ENCODE measurements at regions not wholly inside any gene's neighbourhood (a gene's known extent, or its start where the extent isn't known, plus 50 kb on each side); places are given as distances from the start of the nearest gene placed in this dataset.
"Not testable (repeated sequence)": the region's sequence is repeated elsewhere in the genome, so short reads cannot be mapped to it uniquely, and the experiment has no call there.

DNA sequence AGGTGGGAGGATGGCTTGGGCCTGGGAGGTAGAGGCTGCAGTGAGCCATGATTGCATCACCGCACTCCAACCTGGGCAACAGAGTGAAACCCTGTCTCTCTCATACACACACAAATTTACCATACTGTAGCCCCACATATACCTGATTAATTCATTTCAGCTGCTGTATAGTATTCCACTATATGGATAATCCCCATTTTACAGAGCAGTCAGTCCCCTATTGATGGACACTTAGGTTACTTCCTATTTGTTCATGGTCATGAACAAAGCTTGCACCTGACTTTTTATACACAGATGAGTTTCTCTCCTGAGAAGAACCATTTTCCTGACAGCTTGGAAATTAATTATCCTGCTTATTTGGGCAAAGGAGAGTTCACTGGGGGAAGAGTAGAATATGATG is 59.2 kb downstream of the EMX2 start:
- in situ Hi-C loops (cut with HindIII; ENCODE audit: low sequenced_read_pairs) = no loop called here

DNA sequence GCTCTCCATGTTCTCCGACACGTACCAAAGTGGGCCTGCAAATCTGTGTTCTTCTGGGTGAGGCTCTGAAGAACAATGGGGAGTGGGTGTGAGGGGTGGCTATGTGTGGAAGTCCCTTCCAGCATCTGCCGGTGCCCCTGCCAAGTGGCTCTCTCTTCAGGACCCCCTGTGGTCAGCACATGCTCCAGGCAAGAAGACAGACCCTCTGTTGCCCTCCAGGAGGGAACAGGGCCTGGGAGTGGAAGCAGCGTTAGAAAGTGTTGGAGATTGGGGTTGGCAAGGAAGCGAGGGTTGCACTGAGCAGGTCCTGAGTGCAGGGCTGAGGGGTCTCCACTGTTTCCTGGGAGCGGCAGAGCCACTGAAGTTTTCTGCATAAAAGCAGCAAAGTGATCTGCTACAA is 60.5 kb downstream of the EMX2 start:
- in situ Hi-C loops (cut with HindIII; ENCODE audit: low sequenced_read_pairs) = no loop called here

DNA sequence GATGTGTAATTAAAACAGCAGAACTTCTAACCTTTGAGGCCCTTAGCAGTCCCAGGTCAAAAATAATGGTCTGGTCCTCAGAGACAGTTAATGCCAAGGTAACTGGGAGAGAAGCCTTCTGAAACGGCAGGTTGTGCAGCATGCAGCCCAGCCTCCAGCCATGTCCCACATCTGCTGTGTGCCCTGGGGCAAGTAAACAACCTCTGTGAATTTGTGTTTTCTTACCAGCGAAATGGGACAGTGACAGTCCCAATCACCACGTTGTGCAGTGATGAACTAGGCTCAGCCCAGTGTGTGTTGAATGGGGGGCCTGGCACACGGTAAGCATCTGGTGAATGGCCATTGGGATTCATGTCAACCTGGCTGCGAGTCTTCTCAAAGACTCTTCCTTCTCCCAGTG is 61.2 kb downstream of the EMX2 start:
- in situ Hi-C loops (cut with HindIII; ENCODE audit: low sequenced_read_pairs) = no loop called here

DNA sequence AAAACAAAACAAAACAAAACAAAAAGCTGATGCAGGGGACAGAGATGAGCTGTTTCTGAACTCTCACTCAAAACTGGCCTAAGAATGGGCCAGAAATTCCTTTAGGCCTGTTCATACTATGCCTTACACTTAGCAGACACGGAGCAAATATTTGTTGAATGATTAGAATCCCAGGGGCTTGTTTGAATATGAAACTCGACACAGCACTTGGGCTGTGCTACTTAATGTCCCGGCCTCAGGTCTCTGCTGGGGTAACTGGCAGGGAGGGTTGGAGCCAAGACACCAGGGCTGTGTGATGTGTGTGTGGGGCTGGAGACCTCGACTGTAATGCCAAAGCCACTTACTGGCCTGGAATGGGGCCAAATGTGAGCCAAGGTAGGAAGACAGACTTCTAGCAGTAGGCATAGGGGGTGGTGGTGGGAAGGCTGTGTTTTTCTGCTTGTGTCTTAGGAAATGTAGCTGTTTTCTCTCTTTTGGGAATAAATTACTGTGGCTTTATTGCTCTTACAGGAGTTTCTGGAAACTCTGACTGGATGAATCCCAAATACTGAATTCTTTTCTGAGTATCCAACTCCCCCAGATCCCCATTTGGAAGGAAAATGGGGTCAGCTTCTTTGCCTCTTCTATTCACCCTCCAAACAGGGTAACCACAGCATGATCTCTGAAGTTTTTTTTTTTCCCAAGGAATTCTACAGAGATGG is 66.7 kb downstream of the EMX2 start:
- in situ Hi-C loops (cut with HindIII; ENCODE audit: low sequenced_read_pairs) = loop anchor here (5.0 kb wide), 1 partner anchor 37 kb away; no protein-coding TSS in a partner anchor

DNA sequence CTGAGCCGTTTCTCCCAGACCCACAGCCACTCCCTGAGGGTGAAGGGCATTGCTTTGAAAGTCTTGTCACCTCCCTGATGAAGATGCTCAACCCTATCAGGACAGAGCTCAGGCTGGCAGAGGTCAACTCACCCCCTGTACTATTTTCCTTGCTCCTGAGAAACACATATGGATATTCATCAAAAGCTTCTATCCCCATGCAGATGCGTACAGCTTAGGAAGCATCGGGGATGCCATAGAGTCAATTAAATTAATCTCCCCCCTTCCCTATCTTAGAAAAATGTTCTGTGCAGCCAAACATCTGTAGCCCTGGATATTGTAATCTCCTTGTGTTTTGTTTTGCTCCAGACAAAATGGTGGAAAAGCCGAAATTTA is 67.2 kb downstream of the EMX2 start:
- in situ Hi-C loops (cut with HindIII; ENCODE audit: low sequenced_read_pairs) = loop anchor here (5.0 kb wide), 1 partner anchor 37 kb away; no protein-coding TSS in a partner anchor

DNA sequence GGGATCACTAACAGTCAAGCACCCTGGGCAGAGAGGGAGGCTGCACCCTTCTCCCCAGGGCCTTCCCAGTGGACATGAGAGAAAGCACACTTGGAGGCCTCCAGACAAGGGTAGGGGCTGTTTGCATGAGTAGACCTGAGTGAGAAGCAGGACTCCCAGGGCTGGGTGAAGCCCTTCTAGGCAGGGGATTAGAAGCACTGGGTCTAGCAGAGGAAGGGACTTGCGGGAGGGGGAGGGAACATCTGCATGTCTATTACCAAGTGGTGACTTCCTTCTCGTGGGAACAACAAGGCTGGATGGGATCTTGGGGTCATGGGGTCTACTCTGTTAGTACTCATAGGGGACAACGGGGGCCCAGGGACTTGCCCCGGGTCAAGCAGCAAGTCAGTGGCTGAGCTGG is 67.8 kb downstream of the EMX2 start:
- in situ Hi-C loops (cut with HindIII; ENCODE audit: low sequenced_read_pairs) = no loop called here

DNA sequence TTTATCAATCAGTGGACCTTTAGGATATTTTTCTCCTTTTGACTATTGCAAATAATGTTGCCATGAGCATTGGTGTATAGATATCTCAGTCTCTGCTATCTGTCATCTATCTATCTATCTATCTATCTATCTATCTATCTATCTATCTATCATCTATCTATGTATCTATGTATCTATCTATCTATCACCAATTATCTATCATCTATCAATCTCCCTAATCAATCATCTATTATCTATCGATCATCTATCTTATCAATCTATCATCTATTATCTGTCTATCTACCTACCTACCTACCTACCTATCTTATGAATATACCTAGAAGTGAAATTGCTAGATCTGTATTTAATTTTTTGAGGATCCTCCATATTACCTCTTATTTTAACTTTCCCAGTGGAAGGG is 69.6 kb downstream of the EMX2 start:
- in situ Hi-C loops (cut with HindIII; ENCODE audit: low sequenced_read_pairs) = no loop called here

DNA sequence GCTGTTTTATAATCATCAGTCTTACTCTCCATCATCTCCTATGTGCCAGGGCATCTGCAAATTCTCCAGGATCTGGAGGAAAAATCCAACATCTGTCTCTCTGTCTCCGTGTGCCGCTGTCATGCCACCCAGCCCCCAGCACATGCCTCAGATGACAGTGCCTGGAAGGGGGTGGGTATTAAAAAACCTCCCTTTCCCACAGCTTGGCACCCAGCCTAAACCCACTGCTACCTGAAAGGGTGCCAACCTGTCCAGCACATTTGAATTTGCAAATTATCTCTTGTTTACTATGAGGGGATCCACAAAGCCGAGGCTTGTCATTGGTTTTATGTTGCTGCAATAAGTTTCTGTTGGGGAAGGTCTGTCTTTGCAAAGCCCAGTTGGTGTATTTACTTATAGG is 73.1 kb downstream of the EMX2 start:
- in situ Hi-C loops (cut with HindIII; ENCODE audit: low sequenced_read_pairs) = no loop called here

DNA sequence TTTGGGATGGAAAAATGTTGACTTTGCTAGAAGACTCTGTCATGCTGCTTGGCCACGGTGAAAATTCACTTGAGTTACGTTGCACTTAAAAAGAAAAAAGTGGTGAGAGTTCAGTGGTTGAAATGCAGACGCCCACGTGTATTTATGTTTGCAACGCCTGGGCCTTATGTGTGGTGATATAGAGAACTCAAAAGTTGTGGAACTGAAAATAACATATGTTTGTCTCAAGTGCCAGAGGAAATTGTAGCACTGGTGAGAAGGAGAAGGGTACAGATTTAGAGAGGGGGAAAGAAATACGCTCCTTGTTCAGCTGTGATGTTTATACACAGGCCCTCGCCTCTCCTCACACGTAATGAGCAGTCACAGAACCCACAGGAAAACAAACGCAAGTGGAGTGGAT is 73.6 kb downstream of the EMX2 start:
- in situ Hi-C loops (cut with HindIII; ENCODE audit: low sequenced_read_pairs) = no loop called here

DNA sequence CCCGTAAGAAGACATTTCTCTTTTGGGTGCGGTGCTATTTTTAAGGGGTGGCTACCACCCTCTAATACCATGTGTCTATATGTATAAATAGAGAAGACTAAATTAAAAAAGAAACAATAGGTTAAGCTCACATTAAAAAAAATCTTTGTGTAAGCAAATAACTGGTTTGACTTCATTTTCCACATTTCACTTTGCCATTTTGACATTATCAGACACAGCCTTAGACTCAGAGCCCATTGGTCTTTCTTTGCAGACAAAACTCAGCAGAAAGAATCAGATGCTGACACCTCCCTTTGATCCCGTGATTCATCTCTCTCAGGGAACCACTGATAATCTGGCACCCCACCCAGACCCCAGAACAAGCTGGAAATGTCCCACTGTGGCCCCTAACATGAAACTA is 74.5 kb downstream of the EMX2 start:
- in situ Hi-C loops (cut with HindIII; ENCODE audit: low sequenced_read_pairs) = no loop called here

DNA sequence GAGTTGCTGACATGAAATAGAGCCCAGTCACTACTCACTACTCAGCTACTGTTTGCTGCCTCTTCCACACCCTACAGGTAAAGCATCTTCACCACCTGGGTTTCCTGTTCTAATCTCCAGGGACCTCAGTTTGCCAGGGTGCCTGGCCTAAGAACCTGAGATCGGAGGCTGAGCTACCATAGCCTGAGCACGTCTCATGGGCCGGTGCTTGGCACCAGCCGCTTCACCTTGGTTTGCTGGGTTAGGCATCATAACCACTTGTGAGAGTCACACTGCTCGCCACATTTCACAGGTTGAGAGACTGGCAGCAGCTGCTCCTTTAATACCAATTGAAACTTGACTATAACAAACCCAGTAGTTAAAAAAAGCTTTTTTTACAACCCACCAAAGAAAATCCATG is 75.1 kb downstream of the EMX2 start:
- in situ Hi-C loops (cut with HindIII; ENCODE audit: low sequenced_read_pairs) = no loop called here

DNA sequence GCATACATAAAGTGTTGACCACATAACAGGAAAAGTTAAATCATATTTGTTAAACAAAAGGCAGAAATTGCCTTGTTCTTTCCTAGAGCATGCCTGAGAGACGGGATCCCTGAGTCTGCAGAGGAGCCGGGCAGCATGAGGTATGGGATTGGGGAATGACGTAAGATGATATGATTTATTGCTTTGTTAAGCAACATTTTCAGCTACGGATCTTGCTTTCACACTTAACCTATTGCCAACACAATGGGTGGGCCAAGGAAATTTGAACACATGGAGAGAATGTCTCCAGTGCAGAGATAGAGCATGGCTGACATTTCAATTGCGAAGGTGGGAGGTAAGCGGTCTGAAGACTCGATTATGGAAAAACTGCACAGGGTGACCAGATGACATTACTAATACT is 76.7 kb downstream of the EMX2 start:
- in situ Hi-C loops (cut with HindIII; ENCODE audit: low sequenced_read_pairs) = no loop called here

DNA sequence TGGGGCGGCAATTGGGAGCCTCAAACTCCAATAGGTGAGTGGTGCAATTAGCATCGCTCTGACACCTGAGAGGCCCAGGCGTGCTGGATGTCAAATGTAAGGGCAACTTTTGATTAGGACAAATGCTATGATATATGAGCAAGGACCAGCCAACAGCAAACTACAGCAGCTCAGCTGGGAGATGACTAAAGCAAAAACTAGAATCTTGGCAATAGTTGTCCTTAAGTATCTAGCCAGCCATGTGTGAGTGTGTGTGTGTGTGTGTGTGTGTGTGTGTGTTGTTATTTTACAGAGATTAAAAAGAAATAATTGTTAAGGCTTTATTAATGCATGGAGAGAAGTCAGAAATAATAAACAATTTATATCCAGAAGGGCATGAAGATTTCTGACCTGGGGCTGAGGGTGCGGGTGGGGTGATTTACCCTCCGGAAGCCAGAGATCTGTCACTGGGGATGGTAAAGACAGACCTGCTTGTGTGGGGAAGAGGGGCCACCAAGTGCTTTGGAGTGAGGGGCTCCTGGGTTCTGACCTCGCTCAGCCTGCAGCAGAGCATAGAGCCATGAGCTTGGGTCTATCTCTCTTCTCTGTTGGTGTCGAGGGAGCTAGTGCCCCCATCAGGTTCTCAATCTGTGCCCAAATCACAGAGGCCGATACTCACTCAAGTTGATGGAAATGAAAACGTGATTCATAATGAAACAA is 77.3 kb downstream of the EMX2 start:
- in situ Hi-C loops (cut with HindIII; ENCODE audit: low sequenced_read_pairs) = no loop called here

DNA sequence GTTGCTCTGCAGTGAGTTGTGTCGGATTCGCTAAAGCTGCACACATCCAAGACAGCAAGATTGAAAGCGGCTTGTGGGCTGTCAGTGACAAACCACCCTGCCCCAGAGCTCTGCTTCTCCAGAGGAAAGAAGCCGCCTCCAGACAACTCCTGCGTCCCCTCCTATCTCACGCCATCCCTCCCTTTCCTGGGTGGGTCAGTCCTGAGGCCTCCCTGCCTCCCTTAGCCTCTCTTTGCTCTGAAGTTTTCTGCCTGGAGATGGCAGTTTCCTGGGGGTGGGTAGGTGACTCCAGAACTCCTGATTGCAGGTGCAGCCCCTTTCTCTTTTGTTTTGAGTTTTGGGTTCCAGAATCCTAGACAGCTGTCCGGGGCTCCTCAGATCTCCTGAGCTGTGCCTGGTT is 78.7 kb downstream of the EMX2 start:
- in situ Hi-C loops (cut with HindIII; ENCODE audit: low sequenced_read_pairs) = no loop called here

DNA sequence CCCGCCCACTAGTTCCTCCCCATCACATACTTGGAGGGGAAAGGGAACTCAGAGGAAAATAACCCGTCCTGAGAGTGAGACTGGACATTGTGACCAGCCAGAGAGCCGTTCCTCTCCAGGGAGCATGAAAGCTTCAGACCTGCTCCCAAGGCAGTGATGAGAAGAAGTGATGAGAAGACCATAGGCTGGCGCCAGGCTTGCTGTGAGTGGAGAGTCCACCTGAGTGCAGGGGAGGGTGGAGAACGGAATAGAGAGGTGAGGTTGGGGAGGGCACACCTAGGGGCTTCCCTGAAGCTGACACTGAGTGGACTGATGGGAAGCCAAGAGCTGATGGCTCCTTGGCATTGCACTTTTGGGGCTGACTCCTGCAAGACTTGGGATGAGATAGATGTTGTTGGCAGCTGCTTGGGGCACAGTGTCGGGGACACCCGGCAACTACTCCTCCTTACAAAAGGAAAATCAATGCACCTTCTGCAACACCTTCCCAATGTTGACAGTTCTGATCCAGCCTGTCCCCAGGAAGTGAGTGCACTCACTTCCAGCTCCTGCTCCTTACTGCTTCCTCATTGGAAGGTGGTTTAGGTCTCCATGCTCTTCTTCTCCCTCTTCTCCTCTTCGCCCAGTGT is 79.4 kb downstream of the EMX2 start:
- in situ Hi-C loops (cut with HindIII; ENCODE audit: low sequenced_read_pairs) = no loop called here

DNA sequence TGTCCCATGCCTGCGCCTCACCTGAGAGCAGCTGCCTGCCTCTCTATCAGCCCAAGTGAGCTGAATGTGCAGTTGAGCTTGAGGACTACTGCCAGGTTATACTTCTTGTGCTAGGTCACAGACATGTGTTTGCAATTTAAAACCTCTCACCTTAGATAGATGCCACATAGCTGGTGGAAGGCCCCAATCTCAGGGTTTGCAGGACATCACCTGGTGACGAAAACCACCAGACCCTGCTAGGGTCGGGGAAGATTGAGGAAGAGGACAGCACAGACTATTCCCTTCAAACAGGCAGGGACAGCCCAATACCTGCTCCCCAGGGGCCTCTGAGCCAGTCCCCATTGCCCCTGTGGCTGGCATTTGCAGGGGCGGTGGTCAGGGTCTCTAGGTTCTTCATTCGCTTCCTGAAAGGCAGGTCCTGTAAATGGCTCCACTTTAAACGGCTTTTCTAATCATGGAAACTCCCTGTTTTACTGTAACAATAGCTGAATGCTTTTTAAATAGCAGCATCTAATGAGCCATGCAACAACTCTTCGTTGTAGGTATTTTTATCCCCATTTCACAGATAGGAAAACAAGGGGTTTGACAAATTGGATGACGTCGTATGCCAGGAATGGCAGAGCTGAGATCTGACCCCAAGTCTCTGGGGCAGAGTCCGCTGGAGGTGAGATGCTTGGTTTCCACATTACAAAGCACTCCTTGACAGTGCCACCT is 80.1 kb downstream of the EMX2 start:
- in situ Hi-C loops (cut with HindIII; ENCODE audit: low sequenced_read_pairs) = no loop called here

DNA sequence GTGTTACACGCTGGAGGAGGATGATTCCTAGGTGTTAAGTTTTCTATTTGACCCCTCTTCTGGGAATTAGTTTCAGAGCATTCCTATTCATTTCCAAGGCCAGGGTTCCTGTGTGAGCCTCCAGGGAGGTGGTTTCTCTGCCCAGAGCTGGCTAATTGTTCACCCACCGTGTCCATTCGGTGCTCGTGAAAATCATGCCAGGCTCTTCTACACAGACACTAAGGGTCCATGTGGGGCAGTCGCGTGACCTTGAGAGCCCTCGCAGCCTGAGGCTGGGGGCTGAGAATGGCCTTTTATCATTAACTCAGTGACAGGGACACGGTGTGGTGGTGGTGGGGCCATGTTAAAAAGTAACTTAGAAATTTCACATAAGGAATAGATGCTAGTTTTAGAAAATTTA is 83.7 kb downstream of the EMX2 start:
- in situ Hi-C loops (cut with HindIII; ENCODE audit: low sequenced_read_pairs) = no loop called here

DNA sequence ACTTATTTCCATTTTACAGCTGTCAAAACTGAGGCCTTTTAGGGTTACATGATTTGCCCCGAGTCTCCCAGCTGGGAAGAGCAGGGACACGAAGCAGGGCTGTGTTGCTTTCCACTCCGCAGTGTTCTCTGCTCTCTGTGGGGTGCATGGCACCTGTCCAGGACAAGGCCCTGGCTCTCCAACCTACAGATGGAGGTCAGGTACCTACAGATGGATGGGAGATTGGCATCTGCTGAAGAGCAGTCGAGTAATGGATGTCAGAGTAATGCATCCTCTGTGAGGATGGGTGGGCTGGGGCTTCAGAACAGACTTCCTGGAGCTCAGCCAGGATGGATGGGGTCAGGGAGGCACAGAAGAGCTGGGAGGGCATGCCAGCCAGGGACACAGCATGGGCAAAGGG is 85.0 kb downstream of the EMX2 start:
- in situ Hi-C loops (cut with HindIII; ENCODE audit: low sequenced_read_pairs) = no loop called here

DNA sequence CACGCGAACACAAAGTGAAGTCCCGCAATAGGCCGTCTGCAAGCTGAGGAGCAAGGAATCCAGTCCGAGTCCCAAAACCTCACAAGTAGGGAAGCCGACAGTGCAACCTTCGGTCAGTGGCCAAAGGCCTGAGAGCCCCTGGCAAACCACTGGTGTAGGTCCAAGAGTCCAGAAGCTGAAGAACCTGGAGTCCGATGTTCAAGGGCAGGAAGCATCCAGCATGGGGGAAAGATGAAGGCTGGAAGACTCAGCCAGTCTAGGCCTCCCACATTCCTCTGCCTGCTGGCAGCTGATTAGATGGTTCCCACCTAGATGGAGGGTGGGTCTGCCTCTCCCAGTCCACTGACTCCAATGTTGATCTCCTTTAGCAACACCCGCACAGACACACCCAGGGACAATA is 87.2 kb downstream of the EMX2 start:
- in situ Hi-C loops (cut with HindIII; ENCODE audit: low sequenced_read_pairs) = not testable (repeated sequence)

DNA sequence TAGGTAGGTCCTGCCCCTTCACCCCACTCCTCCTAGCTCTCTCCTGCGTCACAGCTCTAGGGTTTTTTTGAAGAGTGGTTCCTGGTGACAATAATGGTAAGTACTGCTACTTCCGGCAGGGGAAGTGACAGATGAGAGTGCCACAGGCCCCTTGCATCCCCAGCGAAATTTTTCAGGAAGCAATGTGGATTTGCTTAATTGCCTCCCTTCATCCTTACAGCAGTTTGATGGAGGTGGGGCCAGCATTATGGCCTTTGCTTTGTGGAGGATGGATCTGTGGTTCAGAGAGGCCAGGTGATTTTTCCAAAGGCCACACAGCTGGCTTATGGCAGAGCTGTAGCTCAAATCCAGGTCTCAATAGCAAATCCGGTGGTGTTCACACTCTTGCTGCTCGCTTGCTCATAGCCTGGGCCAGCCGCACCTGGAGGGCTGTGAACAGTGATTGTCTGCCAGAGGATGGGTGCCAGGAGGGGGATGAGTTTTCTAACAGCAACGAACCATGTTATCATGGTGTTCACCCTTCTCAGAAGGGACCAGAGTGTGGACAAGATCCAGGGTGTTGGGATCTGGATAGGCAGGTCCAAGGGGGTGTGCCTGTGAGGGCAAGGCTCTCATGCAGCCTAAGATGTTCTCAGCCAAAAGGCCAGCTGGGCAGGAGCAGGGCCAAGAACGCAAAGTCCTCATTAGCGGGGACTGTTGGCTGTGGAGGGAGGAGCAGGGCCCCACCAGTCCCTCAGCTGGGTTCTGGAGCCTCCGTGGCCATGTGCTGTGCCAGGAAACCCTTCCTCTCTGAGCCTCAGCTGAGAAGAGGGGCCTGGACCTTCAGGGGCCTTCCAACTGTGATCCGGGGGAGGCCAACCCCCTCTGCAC is 89.0 kb downstream of the EMX2 start:
- in situ Hi-C loops (cut with HindIII; ENCODE audit: low sequenced_read_pairs) = no loop called here

DNA sequence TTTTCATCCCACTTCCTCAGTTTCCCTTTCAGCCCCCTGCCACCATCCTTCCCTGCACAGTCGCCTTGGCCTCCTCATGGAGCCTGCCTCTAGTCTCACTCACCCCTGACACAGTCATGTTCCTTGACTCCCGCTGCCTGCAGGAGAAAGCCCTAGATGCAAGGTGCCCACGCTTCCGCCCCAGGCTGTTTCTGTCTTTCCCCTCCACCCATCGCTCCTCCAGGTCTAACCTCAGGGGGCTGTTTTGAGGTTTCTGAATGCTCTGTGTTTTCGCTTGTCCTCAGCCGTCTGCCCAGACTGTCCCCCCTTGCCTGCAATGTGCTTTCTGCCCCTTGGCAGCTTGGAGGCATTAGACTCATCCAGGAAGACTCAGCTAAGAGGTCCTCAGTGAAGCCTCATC is 89.9 kb downstream of the EMX2 start:
- in situ Hi-C loops (cut with HindIII; ENCODE audit: low sequenced_read_pairs) = no loop called here

All from endothelial cell of hepatic sinusoid (primary cell).